HG03439 (cell line): ENCODE measurements at regions not wholly inside any gene's neighbourhood (a gene's known extent, or its start where the extent isn't known, plus 50 kb on each side); places are given as distances from the start of the nearest gene placed in this dataset.

Experiments used
- ATAC-seq: cut with Tn5 transposase; IDR thresholded peaks from one replicate; pipeline ENCODE4 v1.9.1; 2021; ENCODE audit warnings: mild to moderate bottlenecking, moderate library complexity; ENCODE audit not compliant: unreplicated experiment

DNA sequence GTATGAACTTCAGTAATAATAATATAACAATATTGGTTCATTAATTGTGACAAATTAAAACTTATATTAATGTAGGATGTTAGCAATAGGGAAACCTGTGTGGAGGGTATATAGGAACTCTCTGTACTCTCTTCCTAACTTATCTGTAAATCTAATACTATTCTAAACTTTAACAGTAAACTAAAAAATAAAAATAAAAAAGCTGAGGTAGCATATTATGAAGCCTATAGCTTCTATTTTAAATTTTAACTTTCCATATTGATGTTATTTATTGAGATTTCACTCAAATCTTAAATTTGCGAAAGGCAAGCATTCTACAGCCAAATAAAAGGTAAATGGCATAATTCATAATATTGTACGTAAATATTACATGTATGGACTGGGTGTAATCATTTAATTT is 326.4 kb downstream of the MEI4 start:
- ATAC-seq = no peak

- peak; percentile 84 for ATAC-seq
These were observed 333.7 kb downstream of the MEI4 start for GRCh38 chr6:77986380-77987034.

DNA sequence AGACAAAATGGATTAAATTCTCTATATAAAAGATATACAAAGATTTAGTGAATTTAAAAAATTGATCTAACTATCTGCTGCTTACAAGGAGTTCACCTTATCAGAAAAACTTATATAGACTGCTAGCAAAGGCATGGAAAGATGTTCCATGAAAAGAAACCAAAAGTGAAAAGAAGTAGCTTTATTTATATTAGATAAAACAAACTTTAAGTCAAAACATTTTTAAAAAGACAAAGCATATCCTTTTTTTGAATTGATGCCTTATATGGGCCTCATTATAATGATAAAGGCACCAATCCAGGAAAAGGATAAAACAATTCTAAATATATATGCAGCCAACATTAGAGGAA is 334.2 kb downstream of the MEI4 start:
- peak; percentile 43 for ATAC-seq

DNA sequence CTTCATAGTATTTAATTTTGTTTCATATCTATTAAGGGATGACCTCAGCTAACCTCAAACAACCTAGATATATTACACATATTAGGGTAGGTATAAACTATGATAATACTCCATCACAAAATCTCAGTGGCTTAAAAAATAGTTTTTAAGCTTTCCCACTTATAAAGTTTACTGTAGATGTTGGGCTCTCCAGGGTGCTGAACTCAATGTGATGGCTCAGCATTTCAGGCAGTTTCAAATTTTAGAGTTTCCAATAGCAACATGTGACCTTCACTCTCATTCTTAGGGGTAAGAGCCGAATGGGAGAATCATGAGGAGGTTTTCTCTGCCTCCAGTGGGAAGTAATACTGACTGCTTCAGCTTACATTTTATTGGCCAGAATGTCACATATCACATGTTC is 357.3 kb downstream of the MEI4 start:
- ATAC-seq = no peak

GRCh38 chr6:78020586-78020985 is 367.7 kb downstream of the MEI4 start:
- ATAC-seq = no peak

DNA sequence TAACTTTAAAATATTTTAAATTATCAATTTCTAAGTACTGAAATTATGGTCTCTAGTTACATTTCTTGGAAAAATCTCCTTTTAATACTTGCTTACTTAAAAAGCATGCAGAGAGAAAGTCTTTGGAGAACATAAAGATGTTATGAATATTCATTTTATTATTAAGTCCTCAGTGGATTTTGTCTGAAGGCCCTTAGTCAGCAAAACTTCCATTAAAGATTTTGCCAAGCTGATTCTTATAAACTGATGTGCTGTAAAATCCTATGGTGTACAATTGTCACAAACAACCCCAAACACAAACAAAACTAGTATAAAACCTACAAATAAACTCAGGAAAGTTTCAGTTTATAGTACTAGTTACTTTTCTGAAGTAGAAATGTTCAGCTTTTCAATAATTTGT is 372.7 kb downstream of the MEI4 start:
- ATAC-seq = no peak

- ATAC-seq = no peak
These were observed 378.4 kb downstream of the MEI4 start for GRCh38 chr6:78031228-78031627.

GRCh38 chr6:78059171-78059570 is 406.3 kb downstream of the MEI4 start:
- ATAC-seq = no peak

- no peak for ATAC-seq
These were observed 410.2 kb downstream of the MEI4 start for GRCh38 chr6:78062993-78063392.

- ATAC-seq = no peak
These were observed 423.5 kb downstream of the MEI4 start for GRCh38 chr6:78076371-78076770.

DNA sequence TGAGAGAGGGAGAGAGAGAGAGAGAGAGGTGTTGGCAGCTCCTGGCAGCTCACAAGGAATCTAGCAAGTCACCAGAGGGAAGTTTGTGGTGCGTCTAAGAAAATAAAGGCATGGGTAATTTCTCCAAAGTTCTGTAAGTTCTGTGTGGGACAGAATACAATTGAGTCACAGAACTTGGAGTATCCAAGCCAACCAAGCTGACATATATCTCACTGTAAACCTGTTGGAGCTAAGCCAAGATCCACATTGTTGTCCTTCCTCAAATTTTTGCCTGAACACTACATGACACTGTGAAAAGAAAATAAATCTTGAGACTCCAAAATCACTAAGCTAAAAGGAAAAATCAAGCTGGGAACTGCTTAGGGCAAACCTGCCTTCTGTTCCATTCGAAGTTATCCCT is 436.7 kb downstream of the MEI4 start:
- ATAC-seq = no peak

- no peak for ATAC-seq
These were observed 441.1 kb downstream of the MEI4 start for GRCh38 chr6:78093906-78094305.

DNA sequence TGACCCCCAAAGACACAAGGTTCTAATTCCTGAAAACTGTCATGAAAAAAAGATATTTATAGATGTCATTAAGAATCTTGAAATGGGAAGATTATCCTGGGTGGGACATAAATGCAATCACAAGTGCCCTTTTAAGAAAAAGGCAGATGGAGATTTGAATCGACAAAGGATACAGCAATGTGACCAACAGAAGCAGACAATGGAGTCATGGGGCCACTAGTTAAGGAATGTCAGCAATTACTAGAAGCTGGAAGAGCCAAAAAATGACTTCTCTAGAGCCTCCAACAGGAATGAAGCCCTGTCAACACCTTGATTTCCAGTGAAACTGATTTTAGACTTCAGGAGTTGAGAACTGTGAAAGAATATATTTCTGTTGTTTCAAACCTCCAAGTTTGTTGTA is 448.5 kb downstream of the MEI4 start:
- no peak for ATAC-seq

- ATAC-seq = no peak
These were observed 457.8 kb downstream of the MEI4 start for GRCh38 chr6:78110641-78111040.

GRCh38 chr6:78117966-78118365 is 465.1 kb downstream of the MEI4 start:
- no peak for ATAC-seq

GRCh38 chr6:78131521-78131920 is 478.7 kb downstream of the MEI4 start:
- ATAC-seq = no peak

DNA sequence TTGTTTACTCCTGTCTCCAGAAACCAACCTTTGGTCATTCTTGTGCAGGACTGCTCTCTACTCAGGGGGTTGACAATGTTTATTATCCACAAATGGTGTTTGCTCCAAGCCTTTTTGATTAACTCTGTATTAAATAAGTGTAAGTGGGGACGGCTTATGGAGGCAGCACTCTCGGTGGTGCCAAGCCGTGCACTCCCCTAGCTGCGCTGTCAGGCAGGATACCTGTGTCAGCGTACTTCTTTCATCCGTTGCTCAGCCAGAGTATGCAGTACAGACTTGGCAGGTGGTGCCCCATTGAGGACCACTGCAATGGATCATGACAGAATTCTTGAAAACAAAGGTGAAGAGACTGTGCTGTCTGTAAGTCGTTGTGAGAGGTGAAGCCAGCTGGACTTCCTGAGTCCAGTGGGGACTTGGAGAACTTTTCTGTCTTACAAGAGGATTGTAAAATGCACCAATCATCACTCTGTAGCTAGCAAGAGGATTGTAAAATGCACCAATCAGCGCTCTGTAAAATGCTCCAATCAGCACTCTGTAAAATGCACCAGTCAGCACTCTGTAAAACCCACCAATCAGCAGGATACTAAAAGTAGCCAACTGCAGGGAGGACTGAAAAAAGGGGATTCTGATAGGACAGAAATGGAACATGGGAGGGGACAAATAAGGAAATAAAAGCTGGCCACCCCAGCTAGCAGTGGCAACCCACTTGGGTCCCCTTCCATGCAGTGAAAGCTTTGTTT is 480.0 kb downstream of the MEI4 start:
- no peak for ATAC-seq

DNA sequence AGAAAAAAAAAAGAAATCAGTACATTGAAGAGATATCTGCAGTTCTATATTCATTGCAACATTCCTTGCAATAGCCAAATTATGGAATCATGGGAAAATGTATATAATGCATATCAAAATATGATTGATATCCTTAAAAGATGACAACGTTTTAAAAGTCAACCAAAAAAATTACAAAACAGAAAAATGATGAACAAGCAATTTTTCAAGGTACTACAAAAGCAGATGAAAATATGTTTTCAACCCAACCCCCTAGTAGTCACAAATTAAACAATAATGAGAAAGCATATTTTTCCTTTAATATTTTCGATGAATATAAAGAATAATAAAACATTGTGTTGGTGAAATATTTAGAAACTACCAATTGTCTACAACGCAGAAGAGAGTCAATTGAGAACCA is 497.6 kb downstream of the MEI4 start:
- ATAC-seq = no peak

DNA sequence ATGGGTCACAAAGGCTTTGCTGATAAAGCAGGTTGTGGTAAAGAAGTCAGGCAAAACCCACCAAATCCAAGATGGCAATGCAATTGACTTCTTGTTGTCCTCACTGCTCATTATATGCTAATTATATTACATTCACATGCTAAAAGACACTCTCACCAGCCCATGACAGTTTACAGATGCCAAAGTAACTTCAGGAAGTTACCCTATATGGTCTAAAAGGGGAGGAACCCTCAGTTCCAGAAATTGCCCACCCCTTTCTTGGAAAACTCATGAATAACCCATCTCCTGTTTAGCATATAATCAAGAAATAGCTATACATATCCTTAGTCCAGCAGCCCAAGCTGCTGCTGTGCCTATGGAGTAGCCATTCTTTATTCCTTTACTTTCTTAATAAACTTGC is 501.1 kb downstream of the MEI4 start:
- no peak for ATAC-seq

- ATAC-seq = no peak
These were observed 504.8 kb downstream of the MEI4 start for GRCh38 chr6:78157606-78158005.

- no peak for ATAC-seq
These were observed 536.1 kb downstream of the MEI4 start for GRCh38 chr6:78188891-78189290.

- no peak for ATAC-seq
These were observed 539.2 kb downstream of the MEI4 start for GRCh38 chr6:78192057-78192456.

DNA sequence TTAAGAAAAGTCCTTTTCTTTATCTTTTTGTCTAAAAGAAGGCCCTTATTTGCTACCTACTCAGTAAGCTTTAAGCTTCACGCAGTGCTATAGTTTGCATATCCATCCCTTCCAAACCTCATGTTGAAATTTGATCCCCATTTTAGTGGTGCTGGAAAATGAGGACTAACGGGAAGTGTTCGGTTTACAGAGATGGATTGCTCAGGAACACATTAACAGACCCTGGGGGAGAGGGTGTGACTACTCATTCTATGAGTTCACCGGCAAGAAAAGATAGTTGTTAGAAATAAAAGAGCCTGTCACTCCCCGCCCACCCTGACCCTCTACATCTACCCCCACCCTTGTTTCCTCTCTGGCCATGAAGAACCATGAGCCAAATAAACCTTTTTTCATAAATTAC is 546.2 kb downstream of the MEI4 start:
- ATAC-seq = no peak
